ENCODE measurements at regions not wholly inside any gene's neighbourhood (a gene's known extent, or its start where the extent isn't known, plus 50 kb on each side); places are given as distances from the start of the nearest gene placed in this dataset.

DNA sequence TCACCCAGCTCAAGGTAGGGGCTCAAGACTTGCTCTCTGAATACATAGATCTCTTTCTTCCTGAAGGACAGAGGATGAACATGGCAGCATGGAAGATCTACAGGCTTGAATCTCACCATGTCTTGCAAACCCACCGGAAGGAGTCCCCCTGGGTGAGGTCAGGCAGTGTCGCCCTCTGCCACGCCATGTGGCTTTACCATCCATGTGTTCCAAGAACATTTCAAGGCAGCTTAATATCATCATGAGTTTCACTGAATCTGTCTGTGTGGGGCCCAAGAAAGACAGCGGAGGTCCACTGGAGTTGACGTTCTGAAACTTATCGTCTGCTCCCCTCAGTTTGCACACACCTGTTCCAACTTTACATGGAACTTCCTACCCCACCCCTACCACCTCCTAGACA is 1202.6 kb downstream of the TBC1D22A start:
- no peaks in the 10 kb centered on the region for H3K27me3 ChIP-seq (replicated peaks; ENCODE audit: insufficient read depth)
- H3K27ac ChIP-seq = no peak overlapping the region
- WGBS, 2 experiments (ENCODE audit: low coverage in 1 of 2, low lambda C conversion rate in 2 of 2, missing lambda C conversion rate in 2 of 2) = 55 to 65% methylated on average over 6 of the region's 6 CpGs
- no peaks in the 10 kb centered on the region for H3K36me3 ChIP-seq (ENCODE audit: low read depth)
- H3K9ac ChIP-seq = no peak overlapping the region
- in situ Hi-C loops (cut with MboI) = no loop called here
- DNase-seq = no peak
- H3F3A ChIP-seq (ENCODE audit: insufficient read depth) = no peaks in the 10 kb centered on the region
- H3K4me1 ChIP-seq (ENCODE audit: insufficient read depth) = no peaks in the 10 kb centered on the region
- H3K79me2 ChIP-seq (ENCODE audit: insufficient read depth) = no peaks in the 10 kb centered on the region
- no peaks in the 10 kb centered on the region for H3K9me3 ChIP-seq (ENCODE audit: low read depth)
- no peak for TF ChIP-seq EZH2phosphoT487 (IDR thresholded peaks at IDR 0.05; ENCODE audit: insufficient read depth, low read depth)
- no peak for TF ChIP-seq EZH2 (IDR thresholded peaks at IDR 0.05; ENCODE audit: insufficient read depth, poor library complexity, severe bottlenecking)
- H3K9me2 ChIP-seq (ENCODE audit: insufficient read depth) = no peaks in the 10 kb centered on the region
- H3K4me2 ChIP-seq (ENCODE audit: unreplicated experiment) = no peak overlapping the region
- no peak overlapping the region for H2AFZ ChIP-seq
- H4K20me1 ChIP-seq (ENCODE audit: insufficient read depth) = no peaks in the 10 kb centered on the region
- no peak overlapping the region for H3K4me3 ChIP-seq

- H4K20me1 ChIP-seq (ENCODE audit: insufficient read depth) = no peaks in the 10 kb centered on the region
- TF ChIP-seq EZH2phosphoT487 (IDR thresholded peaks at IDR 0.05; ENCODE audit: insufficient read depth, low read depth) (no peak), EZH2 (IDR thresholded peaks at IDR 0.05; ENCODE audit: insufficient read depth, poor library complexity, severe bottlenecking) (no peak)
- no peak overlapping the region for H3K27ac ChIP-seq
- H3K36me3 ChIP-seq (ENCODE audit: low read depth) = no peaks in the 10 kb centered on the region
- DNase-seq = no peak
- no peak overlapping the region for H3K4me2 ChIP-seq (ENCODE audit: unreplicated experiment)
- H3K27me3 ChIP-seq (replicated peaks; ENCODE audit: insufficient read depth) = no peaks in the 10 kb centered on the region
- in situ Hi-C loops (cut with MboI) = no loop called here
- no peak overlapping the region for H3K9ac ChIP-seq
- no peak overlapping the region for H3K4me3 ChIP-seq
- no peaks in the 10 kb centered on the region for H3K4me1 ChIP-seq (ENCODE audit: insufficient read depth)
- H3K9me2 ChIP-seq (ENCODE audit: insufficient read depth) = no peaks in the 10 kb centered on the region
- 40 to 55% methylated on average over 6 of the region's 6 CpGs for WGBS, 2 experiments (ENCODE audit: low coverage in 1 of 2, low lambda C conversion rate in 2 of 2, missing lambda C conversion rate in 2 of 2)
- no peaks in the 10 kb centered on the region for H3K79me2 ChIP-seq (ENCODE audit: insufficient read depth)
- H2AFZ ChIP-seq = no peak overlapping the region
- H3K9me3 ChIP-seq (ENCODE audit: low read depth) = no peaks in the 10 kb centered on the region
- H3F3A ChIP-seq (ENCODE audit: insufficient read depth) = no peaks in the 10 kb centered on the region
These were observed 1201.2 kb downstream of the TBC1D22A start for GRCh38 chr22:47963660-47964059.

- WGBS, 2 experiments (ENCODE audit: low coverage in 1 of 2, low lambda C conversion rate in 2 of 2, missing lambda C conversion rate in 2 of 2) = 31 to 35% methylated on average over 2 of the region's 2 CpGs
- no peak for TF ChIP-seq EZH2phosphoT487 (IDR thresholded peaks at IDR 0.05; ENCODE audit: insufficient read depth, low read depth)
- no peak for TF ChIP-seq EZH2 (IDR thresholded peaks at IDR 0.05; ENCODE audit: insufficient read depth, poor library complexity, severe bottlenecking)
- no peak overlapping the region for H3K27ac ChIP-seq
These were observed 1195.2 kb downstream of the TBC1D22A start for GRCh38 chr22:47957649-47958048.

GRCh38 chr22:47954107-47954506 is 1191.7 kb downstream of the TBC1D22A start:
- Histone ChIP-seq H3K36me3 (ENCODE audit: low read depth) (no peaks in the 10 kb centered on the region), H3F3A (ENCODE audit: insufficient read depth) (no peaks in the 10 kb centered on the region), H3K79me2 (ENCODE audit: insufficient read depth) (no peaks in the 10 kb centered on the region), H3K27ac (no peak overlapping the region), H3K9ac (no peak overlapping the region), H2AFZ (no peak overlapping the region), H3K4me3 (no peak overlapping the region), H3K9me3 (ENCODE audit: low read depth) (peaks cover 3% of the 10 kb centered on the region), H3K4me1 (ENCODE audit: insufficient read depth) (no peaks in the 10 kb centered on the region), H4K20me1 (ENCODE audit: insufficient read depth) (no peaks in the 10 kb centered on the region), H3K4me2 (ENCODE audit: unreplicated experiment) (no peak overlapping the region), H3K27me3 (replicated peaks; ENCODE audit: insufficient read depth) (no peaks in the 10 kb centered on the region), H3K9me2 (ENCODE audit: insufficient read depth) (no peaks in the 10 kb centered on the region)
- no peak for TF ChIP-seq EZH2phosphoT487 (IDR thresholded peaks at IDR 0.05; ENCODE audit: insufficient read depth, low read depth)
- no peak for TF ChIP-seq EZH2 (IDR thresholded peaks at IDR 0.05; ENCODE audit: insufficient read depth, poor library complexity, severe bottlenecking)
- in situ Hi-C loops (cut with MboI) = no loop called here
- 29 to 30% methylated on average over 7 of the region's 7 CpGs for WGBS, 2 experiments (ENCODE audit: low coverage in 1 of 2, low lambda C conversion rate in 2 of 2, missing lambda C conversion rate in 2 of 2)
- no peak for DNase-seq

More at GRCh38 chr22:47957649-47958048, 1195.2 kb downstream of the TBC1D22A start:
- in situ Hi-C loops (cut with MboI) = no loop called here
- no peaks in the 10 kb centered on the region for H4K20me1 ChIP-seq (ENCODE audit: insufficient read depth)
- H3K4me1 ChIP-seq (ENCODE audit: insufficient read depth) = no peaks in the 10 kb centered on the region
- H3K27me3 ChIP-seq (replicated peaks; ENCODE audit: insufficient read depth) = no peaks in the 10 kb centered on the region
- no peak overlapping the region for H3K9ac ChIP-seq
- no peak overlapping the region for H3K4me2 ChIP-seq (ENCODE audit: unreplicated experiment)
- no peaks in the 10 kb centered on the region for H3F3A ChIP-seq (ENCODE audit: insufficient read depth)
- no peaks in the 10 kb centered on the region for H3K36me3 ChIP-seq (ENCODE audit: low read depth)
- DNase-seq = no peak
- H3K9me3 ChIP-seq (ENCODE audit: low read depth) = peaks cover 3% of the 10 kb centered on the region
- H2AFZ ChIP-seq = no peak overlapping the region
- H3K79me2 ChIP-seq (ENCODE audit: insufficient read depth) = no peaks in the 10 kb centered on the region
- H3K9me2 ChIP-seq (ENCODE audit: insufficient read depth) = no peaks in the 10 kb centered on the region
- no peak overlapping the region for H3K4me3 ChIP-seq

DNA sequence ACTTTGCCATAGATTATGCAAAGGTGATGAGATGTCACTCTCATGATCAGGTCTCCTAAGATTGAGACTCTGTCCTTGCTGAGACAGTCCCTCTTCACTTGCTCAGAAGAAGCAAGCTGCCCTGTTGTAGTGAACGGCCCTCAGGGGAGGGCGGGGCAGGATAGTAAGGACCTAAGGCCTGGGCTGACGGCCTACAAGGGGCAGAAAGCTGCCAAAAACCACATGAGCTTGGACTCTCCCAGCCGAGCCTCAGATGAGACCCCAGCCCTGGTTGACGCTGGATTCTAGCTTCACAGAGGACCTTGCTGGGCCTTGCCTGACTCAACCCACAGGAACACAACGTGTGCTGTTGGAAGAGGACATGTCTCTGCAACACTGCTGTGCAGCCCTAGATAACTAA is 1182.5 kb downstream of the TBC1D22A start:
- Histone ChIP-seq H3F3A (ENCODE audit: insufficient read depth) (no peaks in the 10 kb centered on the region), H3K4me3 (no peak overlapping the region), H3K9me2 (ENCODE audit: insufficient read depth) (no peaks in the 10 kb centered on the region), H3K4me2 (ENCODE audit: unreplicated experiment) (no peak overlapping the region), H2AFZ (no peak overlapping the region), H3K27me3 (replicated peaks; ENCODE audit: insufficient read depth) (no peaks in the 10 kb centered on the region), H3K9me3 (ENCODE audit: low read depth) (no peaks in the 10 kb centered on the region), H3K36me3 (ENCODE audit: low read depth) (no peaks in the 10 kb centered on the region), H3K27ac (no peak overlapping the region), H3K4me1 (ENCODE audit: insufficient read depth) (no peaks in the 10 kb centered on the region), H3K79me2 (ENCODE audit: insufficient read depth) (no peaks in the 10 kb centered on the region), H4K20me1 (ENCODE audit: insufficient read depth) (no peaks in the 10 kb centered on the region), H3K9ac (no peak overlapping the region)
- TF ChIP-seq EZH2 (IDR thresholded peaks at IDR 0.05; ENCODE audit: insufficient read depth, poor library complexity, severe bottlenecking) = no peak
- no peak for TF ChIP-seq EZH2phosphoT487 (IDR thresholded peaks at IDR 0.05; ENCODE audit: insufficient read depth, low read depth)
- DNase-seq = no peak
- in situ Hi-C loops (cut with MboI) = no loop called here
- WGBS, 2 experiments (ENCODE audit: low coverage in 1 of 2, low lambda C conversion rate in 2 of 2, missing lambda C conversion rate in 2 of 2) = 31 to 34% methylated on average over 6 of the region's 6 CpGs
